Skeletal muscle tissue (tissue), 3 donors: ENCODE measurements at regions not wholly inside any gene's neighbourhood (a gene's known extent, or its start where the extent isn't known, plus 50 kb on each side); places are given as distances from the start of the nearest gene placed in this dataset.

Source experiments
- H3K27ac ChIP-seq: one replicate; pipeline ENCODE4 v1.7.0; 2013; ENCODE audit warnings: mild to moderate bottlenecking, low read depth, low read length, inconsistent platforms
- H3K27me3 ChIP-seq, 3 donors: one replicate each; pipeline ENCODE4 v1.7.0; 2013; ENCODE audit warnings: low read length in 3 of 3; ENCODE audit not compliant: control insufficient read depth in 3 of 3, insufficient read depth in 3 of 3
- H3K36me3 ChIP-seq, 3 donors: one replicate each; pipeline ENCODE4 v1.7.0; 2013; ENCODE audit warnings: low read length in 3 of 3; ENCODE audit not compliant: control insufficient read depth in 3 of 3, insufficient read depth in 3 of 3
- H3K4me1 ChIP-seq, 3 donors: one replicate each; pipeline ENCODE4 v1.7.0; 2013; ENCODE audit warnings: low read length in 3 of 3, mild to moderate bottlenecking in 3 of 3; ENCODE audit not compliant: control insufficient read depth in 3 of 3, insufficient read depth in 3 of 3
- H3K4me3 ChIP-seq, 3 donors: one replicate each; pipeline ENCODE4 v1.7.0; 2013; ENCODE audit warnings: low read length in 3 of 3
- H3K9ac ChIP-seq, 3 donors: one replicate each; pipeline ENCODE4 v1.7.0; 2013; ENCODE audit warnings: low read length in 3 of 3, mild to moderate bottlenecking in 3 of 3, moderate library complexity in 2 of 3, low read depth in 1 of 3
- H3K9me3 ChIP-seq, 3 donors: one replicate each; pipeline ENCODE4 v1.7.0; 2013; ENCODE audit warnings: low read length in 3 of 3; ENCODE audit not compliant: control insufficient read depth in 3 of 3
- donor health status: Osteomylitis.

DNA sequence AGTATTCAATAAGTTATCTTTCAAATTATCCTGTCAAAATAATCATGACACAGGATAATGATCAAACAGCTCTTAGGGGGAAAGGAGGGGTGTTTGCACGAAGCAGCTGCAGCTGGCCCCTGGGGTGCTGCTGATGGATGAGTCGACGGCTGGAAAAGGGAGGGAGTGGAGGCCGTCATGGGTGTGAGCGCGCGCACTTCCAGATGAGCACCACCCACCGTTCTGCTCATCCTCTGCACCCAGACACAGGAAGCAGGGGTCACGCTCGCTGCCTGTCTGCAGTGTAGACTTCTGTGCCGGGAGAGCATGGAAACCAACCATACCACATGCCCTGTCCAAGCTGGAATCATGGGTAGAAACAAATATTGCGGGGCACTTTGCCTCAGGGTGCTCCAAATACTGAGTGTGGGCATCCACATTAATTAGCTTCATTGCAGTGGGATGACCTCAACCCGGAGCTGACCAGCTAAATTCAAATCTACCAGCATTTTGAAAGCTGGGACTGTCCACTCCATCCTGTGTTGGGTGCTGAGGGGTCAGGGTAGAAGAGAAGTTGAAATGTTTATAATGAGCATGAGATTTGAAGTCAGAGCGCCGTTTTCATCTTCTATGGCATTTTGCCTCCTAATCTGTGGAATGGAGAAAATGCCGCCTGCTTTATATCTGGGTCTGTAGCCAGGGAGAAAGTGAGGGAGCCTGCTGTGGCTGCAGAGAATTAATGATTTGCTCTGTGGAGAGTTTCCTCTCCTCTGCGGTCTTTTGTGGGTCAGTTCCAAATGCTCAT is 802.4 kb downstream of the TBC1D22A start:
- Histone ChIP-seq H3K9me3 (no peaks in the 10 kb centered on the region), H3K4me1 (no peaks in the 10 kb centered on the region), H3K27me3 (peaks cover 5 to 28% (median 13%) of the 10 kb centered on the region in 3 donors), H3K36me3 (no peaks in the 10 kb centered on the region), H3K4me3 (no peak overlapping the region), H3K9ac (no peak overlapping the region), H3K27ac (no peak overlapping the region)

DNA sequence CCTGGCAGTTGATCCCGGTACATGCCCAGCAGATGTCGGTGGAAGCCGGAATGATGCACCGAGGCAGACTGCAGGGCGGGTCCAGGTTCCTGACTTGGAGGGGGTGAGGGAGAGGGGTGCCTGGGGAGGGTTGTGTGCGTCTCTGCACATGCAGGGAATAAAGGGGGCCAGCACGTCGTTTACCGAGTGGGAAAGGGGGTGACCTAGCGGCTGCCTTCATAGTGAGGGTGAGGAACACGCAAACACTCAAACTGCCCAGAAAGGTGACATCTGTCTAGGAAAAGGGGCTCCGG is 801.7 kb downstream of the TBC1D22A start:
- Histone ChIP-seq H3K4me3 (no peak overlapping the region), H3K27me3 (peaks cover 5 to 33% (median 17%) of the 10 kb centered on the region in 3 donors)

DNA sequence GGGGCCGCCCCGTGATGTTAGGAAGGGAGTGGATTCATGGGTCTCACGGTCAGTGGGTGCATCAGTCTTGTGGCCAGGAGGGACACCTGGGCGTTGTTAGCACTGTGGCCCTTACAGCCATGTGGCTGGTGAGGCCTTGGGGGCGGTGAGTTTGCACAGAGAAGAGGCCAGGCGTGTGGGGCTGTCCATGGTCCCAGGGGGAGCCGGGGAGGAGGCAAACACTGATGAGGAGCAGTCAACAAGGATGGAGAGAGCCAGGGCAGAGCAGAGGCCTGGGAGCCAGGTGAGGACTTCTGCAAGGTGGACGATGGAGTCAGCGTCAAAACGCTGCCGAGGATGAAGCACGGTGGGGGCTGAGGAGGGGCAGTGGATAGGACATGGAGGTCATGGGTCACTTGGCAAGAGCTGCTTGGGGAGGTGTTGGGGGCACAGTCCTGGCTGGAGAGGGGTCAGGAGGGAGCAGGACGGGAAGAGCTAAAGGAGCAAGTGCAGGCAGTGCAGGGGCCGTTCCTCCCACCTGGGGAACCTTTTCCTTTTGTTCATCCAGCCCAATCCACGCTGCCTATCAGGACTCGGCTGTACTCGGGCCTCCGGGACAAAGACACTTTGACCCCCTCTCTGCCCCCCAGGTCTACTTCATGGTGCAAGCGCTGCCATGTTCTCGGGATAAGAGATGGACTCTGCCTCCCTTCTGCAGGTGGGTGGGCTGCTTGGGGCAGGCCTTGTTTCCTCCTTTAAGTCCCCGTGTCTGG is 801.1 kb downstream of the TBC1D22A start:
- no peak overlapping the region for H3K4me3 ChIP-seq
- no peaks in the 10 kb centered on the region for H3K9me3 ChIP-seq
- H3K27ac ChIP-seq, result no peak overlapping the region
- H3K4me1 ChIP-seq, result no peaks in the 10 kb centered on the region
- H3K9ac ChIP-seq, result no peak overlapping the region
- peaks cover 5 to 38% (median 22%) of the 10 kb centered on the region in 3 donors for H3K27me3 ChIP-seq
- H3K36me3 ChIP-seq, result no peaks in the 10 kb centered on the region

More for the DNA sequence above, 801.7 kb downstream of the TBC1D22A start:
- no peak overlapping the region for H3K9ac ChIP-seq
- H3K27ac ChIP-seq, result no peak overlapping the region
- no peaks in the 10 kb centered on the region for H3K4me1 ChIP-seq
- no peaks in the 10 kb centered on the region for H3K9me3 ChIP-seq
- H3K36me3 ChIP-seq, result no peaks in the 10 kb centered on the region

DNA sequence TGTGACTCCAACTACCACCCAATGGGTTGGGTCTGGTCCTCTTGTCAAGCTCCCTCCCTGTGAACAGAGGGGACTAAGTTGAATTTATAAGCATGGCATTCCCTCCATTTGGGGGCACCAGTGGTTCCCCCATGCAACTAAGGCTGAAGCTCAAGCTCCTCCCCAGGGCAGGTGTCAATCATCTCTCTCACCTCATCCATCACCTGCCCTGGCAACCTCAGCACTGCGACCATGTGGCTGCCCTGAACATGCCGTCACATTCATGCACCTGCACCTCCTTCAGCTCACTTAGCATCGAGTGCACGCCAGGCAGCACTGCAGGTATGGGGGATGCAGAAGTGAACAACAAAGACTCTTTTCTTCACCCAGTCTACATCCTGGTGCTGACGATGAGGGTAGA is 799.3 kb downstream of the TBC1D22A start:
- H3K27me3 ChIP-seq, result peaks cover 9 to 42% (median 25%) of the 10 kb centered on the region in 3 donors

DNA sequence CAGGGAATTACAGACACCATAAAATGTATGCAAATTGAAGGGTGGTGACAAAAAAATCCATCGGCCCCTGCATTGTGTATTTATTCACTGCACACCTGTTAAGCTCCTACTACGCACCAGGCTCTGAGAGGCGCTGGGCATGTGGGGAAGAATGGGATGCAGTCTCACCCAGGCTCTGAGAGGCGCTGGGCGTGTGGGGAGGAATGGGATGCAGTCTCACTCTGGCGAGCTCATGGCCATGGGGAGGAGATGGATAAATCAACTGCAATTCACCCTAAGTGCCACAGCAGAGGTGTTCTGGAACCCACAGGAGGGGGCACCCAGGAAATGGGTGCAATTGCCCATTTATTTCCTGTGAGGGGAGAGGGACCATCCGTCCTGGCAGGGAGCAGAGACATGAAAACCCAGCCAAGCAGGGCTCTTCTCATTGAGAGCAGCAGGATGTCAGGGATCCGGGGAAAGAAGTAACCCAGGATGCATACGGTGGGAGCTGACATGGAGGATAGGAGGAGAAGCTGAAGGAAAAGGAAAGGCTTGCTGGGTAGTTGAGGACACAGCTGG is 798.7 kb downstream of the TBC1D22A start:
- no peak overlapping the region for H3K9ac ChIP-seq
- H3K9me3 ChIP-seq, result no peaks in the 10 kb centered on the region
- H3K4me3 ChIP-seq, result no peak overlapping the region
- H3K27me3 ChIP-seq, result peaks cover 9 to 38% (median 21%) of the 10 kb centered on the region in 3 donors
- no peak overlapping the region for H3K27ac ChIP-seq
- no peaks in the 10 kb centered on the region for H3K4me1 ChIP-seq
- H3K36me3 ChIP-seq, result no peaks in the 10 kb centered on the region

More for the DNA sequence above, 799.3 kb downstream of the TBC1D22A start:
- H3K4me3 ChIP-seq, result no peak overlapping the region
- H3K27ac ChIP-seq, result no peak overlapping the region
- H3K4me1 ChIP-seq, result no peaks in the 10 kb centered on the region
- no peaks in the 10 kb centered on the region for H3K36me3 ChIP-seq
- no peak overlapping the region for H3K9ac ChIP-seq
- no peaks in the 10 kb centered on the region for H3K9me3 ChIP-seq

DNA sequence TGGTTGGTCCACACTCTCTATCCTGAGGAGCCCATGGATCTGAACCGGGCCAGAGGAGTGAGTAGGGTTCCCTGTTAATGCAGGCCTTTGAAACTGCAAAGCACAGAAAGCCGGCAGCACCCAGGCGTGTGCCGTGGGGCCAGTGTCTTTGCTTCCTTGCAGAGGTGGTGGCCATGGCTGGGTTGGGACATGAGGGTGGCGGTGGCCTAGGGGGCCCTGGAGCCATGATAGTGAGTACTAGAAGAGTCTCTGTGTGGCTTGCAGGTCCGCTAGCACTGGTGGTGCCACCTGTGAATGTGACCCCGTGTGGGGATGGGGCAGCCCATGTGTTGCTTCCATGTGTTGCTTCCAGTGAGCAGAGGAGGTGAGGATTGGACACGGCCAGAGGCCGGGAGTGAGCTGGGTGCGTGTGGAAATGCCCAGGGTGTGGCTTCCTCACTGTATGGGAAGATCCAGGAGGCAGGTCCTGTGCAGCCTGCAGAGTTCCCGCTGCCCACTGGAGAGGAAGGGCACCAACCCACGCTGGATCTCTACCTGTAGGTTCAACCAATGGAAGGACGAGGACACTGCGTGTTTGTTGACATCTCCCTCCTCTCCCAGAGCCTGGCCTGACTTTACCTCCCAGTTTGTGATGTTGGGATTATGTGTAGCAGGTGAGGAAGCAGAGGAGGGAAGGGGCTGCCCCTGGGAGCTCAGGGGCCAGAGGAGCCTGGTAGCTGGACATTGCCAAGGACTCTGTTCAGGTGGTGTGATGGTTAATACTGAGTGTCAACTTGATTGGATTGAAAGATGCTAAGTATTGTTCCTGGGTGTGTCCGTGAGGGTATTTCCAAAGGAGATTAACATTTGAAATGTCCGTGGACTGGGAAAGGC is 796.6 kb downstream of the TBC1D22A start:
- H3K4me1 ChIP-seq, result no peaks in the 10 kb centered on the region
- no peak overlapping the region for H3K27ac ChIP-seq
- no peak overlapping the region for H3K9ac ChIP-seq
- no peaks in the 10 kb centered on the region for H3K36me3 ChIP-seq
- no peaks in the 10 kb centered on the region for H3K9me3 ChIP-seq
- H3K27me3 ChIP-seq, result peaks cover 4 to 32% (median 19%) of the 10 kb centered on the region in 3 donors
- no peak overlapping the region for H3K4me3 ChIP-seq

DNA sequence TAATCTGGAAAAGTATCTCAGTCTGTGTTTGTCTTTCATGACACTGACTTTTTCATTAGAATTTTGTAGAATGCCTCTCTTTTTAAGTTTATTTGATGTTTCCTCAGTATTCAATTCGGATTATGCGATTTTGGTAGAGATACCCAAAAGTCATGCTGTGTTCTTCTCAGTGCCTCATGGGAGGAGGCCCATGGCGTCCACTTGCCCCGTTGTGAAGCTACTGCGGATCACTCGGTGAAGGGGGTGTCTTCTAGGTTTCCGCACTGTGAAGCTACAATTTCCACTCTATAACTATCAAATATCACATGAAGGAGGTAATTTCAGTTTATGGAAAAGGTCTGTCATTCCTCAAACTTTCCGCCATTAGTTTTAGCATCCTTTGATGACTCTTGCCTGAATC is 794.0 kb downstream of the TBC1D22A start:
- Histone ChIP-seq H3K4me3 (no peak overlapping the region), H3K27me3 (peaks cover 4 to 19% (median 15%) of the 10 kb centered on the region in 3 donors), H3K4me1 (no peaks in the 10 kb centered on the region), H3K36me3 (no peaks in the 10 kb centered on the region), H3K27ac (no peak overlapping the region), H3K9ac (no peak overlapping the region), H3K9me3 (no peaks in the 10 kb centered on the region)

DNA sequence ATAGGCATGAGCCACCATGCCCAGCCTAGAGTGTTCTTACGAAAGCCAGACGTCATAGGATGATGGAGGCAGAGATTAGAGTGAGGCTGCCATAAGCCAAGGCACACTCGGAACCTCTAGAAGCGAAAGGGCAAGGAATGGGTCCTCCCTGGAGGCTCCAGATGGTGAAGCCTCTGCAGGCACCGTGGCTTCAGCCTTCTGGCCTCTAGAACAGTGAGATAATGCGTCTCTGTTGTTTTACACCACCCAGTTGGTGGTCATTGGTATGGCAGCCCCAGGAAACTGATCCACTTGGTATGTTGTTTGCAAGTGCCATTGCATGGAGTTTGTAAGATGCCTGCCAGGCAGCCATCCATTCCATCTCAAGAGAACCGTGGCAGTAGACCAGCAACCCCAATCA is 791.0 kb downstream of the TBC1D22A start:
- H3K4me3 ChIP-seq, result no peak overlapping the region
- no peak overlapping the region for H3K9ac ChIP-seq
- H3K9me3 ChIP-seq, result no peaks in the 10 kb centered on the region
- H3K36me3 ChIP-seq, result no peaks in the 10 kb centered on the region
- peaks cover 4 to 15% (median 10%) of the 10 kb centered on the region in 3 donors for H3K27me3 ChIP-seq
- no peak overlapping the region for H3K27ac ChIP-seq
- H3K4me1 ChIP-seq, result no peaks in the 10 kb centered on the region

DNA sequence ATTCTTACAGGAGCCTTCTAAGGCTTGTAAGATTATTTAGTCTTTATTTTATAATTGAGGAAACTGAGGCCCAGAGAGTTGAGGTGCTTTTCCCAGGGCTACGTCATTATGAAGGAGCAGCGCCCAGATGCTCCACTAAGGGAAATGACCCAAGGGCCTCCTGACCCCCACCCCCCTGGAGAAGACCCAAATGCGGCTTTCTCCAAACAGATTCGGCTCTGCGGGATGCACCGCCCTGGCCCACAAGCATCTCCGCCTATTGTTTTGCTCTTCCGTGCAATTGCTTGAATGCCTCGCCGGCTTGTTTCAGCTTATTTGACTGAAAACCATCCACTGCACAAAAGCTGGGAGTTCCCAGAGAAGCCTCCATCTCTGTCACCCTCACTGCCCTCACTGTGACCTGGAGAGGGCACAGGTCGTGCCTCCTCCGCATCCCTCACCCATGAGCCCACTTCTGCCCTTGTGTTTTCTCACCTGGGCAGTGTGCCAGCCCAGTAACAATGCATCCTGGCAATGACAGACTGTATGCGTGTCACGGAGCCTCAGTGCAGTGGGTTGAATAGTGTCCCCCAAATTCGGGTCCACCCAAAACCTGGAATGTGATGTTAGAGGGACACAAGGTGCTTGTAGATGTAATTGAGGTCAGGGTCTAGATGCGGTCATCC is 790.2 kb downstream of the TBC1D22A start:
- H3K27ac ChIP-seq, result no peak overlapping the region
- H3K4me3 ChIP-seq, result no peak overlapping the region
- peaks cover 4 to 14% (median 8%) of the 10 kb centered on the region in 3 donors for H3K27me3 ChIP-seq
- H3K9me3 ChIP-seq, result no peaks in the 10 kb centered on the region
- no peaks in the 10 kb centered on the region for H3K4me1 ChIP-seq
- no peak overlapping the region for H3K9ac ChIP-seq
- H3K36me3 ChIP-seq, result no peaks in the 10 kb centered on the region
